ENCODE measurements at regions not wholly inside any gene's neighbourhood (a gene's known extent, or its start where the extent isn't known, plus 50 kb on each side); places are given as distances from the start of the nearest gene placed in this dataset.

DNA sequence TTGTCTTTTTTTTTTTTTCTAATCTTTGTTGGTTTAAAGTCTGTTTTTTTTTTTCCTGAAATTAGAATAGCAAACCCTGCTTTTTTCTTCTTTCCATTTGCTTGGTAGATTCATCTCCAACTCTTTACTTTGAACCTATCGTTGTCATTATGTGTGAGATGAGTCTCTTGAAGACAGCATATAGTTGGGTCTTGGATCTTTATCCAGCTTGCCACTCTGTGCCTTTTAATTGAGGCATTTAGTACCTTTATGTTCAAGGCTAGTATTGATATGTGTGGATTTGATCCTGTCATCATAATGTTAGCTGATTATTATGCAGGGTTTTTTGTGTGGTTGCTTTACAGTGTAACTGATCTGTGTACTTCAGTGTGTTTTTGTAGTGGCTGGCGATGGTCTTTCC is 383.8 kb downstream of the MAN2A1 start:
- DNase-seq = no peak

DNA sequence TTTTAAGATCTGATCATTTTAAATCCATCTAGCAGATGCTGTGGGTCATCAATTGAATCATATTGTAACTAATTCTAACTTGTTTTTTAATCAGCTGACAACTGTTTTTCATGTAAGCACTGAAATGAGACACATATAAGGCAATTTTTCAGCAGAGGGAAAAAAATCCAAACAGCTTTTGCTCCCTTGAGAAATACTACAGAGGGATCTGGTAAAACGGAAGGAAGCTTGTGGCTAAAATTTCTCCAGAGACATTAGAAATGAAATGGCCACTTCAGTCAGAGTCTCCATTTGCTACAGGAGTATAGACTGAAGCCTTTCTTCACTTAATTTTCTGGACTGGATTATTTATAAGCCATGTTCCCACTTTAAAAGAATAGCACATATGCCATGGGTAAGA is 385.9 kb downstream of the MAN2A1 start:
- no peak for DNase-seq

DNA sequence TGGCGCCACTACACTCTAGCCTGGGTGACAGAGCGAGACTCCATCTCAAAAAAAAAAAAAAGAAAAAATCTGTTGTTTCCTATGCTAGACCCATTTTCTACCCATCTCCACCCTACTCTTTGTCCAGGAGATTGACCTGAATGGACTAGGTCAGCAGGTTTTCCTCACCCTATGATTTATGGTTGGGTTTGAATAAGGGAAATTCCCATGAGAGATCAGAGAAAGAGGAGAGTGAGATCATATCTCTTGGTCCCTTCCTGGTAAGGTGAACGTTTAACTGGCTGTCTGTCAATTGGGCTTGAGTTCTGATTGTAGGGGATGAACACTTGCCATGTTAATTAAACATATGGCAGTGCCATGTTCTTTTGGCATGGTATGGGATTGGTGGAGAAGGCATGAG is 387.4 kb downstream of the MAN2A1 start:
- DNase-seq = no peak

DNA sequence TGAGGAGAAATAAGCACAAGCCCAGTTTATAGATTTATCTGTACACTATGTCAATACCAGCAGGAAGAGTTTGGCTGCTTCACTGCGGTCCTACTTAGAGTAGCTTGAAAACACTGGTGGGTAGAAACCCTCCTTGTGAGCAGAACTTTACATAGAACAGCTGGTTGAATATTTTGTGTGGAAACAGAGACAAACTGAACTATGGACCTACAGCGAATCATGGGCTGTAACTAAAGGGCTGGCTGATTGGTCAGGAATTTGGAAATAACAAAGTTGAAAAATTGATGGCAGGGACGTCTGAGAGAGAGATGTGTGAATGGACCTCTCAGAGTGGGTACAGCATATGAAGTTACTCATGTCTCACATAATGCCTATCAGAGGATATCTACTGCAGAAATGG is 392.5 kb downstream of the MAN2A1 start:
- DNase-seq = no peak

DNA sequence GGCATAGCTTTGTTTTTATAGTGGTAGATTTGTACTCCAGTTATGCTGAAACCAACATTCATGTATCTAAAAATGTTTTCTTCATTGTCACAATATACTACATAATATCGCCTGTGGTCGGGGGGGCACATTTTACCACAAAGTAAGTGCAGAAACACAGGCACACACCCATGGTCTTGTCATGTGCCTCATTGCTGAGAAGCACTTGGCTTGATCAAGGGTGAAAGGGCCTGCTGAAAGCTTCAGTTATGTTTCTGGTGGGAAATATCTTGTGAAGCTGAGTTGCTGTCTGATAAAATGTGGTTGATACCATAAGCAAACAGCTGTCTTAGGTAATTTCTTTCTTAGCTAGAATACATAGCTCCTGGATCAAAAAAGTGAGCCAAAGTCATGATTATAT is 393.1 kb downstream of the MAN2A1 start:
- DNase-seq = no peak

DNA sequence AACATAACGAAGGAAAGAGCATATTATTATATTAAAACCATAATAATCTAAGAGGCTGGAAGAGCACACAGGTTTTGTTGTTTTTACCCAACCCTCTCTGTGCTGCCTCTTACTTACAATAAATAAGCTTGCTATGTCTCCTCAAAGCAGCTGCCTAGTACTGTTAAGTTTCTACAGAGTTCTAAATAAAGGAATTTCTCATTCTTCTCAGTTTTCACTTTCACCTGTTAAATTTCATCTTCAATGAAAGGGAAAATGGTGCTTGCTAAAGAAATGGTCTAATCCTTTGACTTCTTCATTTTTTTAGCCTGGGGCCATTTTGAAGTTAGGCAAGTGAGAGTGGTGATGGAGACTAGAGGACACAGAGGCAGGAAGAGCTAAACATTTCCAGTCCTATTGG is 396.1 kb downstream of the MAN2A1 start:
- DNase-seq = no peak

DNA sequence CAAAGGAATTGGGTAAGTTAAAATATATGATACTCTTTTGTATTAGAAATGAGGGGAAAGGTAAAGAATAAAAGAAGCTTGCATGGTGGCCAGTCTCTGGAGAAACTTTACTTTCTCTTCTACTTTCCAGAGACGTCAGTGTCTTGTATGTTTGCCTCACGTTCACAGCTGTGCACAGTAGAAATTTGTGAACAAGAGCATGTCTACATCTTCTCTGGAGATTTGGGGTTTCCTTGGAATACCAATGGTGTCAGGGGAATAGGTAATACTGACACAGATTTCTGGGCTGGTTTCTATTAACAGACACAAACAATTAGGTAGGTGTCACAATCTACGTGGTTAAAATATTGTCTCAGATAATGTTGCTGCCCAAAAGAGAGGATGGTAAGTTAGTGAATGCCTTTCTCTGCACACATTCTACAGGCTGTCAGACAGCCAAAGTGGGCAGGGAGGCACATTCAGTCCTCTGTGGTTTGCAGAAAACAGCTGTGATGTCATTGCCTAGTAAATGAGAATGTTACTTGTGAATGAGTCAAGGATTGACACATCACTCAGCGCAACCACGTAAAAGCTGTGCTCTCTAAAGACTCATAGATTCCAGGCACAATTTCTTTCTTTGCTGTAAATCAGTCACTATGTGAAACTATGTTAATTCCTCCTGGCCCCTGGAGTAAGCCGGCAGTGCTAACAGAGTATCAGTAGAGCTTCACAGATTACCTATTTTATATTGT is 397.1 kb downstream of the MAN2A1 start:
- no peak for DNase-seq

DNA sequence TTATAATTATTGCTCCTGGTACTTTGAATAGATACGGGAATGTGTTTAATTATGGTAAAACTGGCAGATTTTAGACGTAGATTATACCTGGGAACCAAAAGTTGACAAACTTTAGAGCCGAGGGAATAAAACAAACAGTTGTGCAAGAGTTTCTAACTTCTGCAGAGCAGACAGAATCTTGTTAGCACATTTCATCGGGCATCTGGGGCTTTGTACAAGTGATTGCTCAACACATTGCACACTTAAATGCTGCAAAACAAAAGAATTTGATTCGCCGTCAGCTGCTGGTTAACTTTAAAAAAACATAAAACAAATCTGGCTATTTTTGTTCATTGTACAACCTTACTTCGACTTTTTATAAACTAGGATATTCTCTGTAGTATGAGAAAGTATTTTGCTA is 398.1 kb downstream of the MAN2A1 start:
- DNase-seq = peak; percentile 28 to 38

DNA sequence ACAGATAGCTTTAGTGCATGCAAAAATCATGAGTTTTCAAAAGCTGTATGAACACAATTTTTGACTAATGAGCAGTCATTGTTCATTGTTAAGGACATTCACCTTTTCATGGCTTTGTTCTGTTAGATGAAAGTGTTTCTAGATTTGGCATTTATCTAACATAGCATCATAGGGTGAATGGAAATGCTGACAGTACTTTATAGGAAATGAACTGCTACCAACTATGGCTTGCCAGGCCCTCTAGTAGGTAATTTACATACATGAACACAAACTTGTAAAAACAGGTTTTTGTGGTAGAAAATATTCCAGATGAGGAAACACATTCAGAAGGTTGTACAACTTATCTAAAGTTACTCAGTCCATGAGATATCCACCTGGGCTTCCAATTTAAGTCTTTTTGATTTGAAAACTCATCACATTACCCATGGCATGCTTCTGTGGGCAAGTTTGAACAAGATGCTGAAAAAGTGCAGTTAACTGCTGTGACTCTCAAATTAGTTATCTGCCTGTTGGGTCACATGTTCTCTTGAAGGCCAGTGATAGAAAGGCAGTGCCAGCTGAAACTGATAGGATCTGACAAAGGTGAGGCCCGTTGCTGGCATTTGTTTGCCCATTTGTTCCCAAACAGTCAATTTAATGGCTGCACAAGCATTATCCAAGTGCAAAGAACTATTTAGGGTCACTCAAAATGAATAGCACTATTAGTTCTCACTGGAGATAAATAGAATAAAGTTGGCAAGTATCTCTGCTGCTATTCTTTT is 399.1 kb downstream of the MAN2A1 start:
- DNase-seq = no peak

DNA sequence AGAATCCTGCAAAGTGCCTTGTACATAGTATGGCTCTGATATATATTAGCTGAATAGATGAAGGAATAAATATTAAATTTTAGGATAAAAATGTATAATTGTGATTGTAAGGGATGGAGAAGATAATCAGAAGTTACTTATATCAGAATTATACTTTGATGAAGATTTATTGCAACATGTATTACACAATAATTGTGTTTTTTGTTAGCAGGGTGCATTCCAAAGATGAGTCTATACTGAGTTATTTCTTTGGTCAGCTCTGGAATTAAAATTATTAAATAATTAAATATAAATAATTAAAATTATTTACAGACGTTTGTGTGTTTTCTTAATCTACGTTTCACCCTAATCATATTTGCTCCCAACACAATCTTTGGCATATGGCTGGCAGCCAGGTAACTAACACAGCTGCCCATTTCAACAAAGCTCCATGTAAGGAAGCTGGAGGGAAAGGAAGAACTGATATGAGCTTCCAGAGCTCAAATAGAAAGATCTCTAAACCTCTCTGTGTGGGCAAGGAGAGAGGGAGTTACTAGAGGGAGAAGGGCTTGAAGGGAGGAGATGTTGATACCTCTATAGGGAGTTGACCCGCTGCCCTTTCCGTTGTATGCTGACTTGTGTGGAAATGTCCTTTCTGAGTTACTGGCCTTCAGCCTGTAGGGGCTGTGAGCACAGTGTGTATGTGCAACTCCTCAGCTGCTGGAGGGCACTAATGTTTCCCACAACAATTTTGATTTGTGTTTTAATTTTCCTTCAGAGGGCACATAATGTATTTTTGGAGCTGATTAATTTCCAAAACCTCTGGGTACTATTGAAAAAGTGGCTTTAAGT is 403.4 kb downstream of the MAN2A1 start:
- no peak for DNase-seq

DNA sequence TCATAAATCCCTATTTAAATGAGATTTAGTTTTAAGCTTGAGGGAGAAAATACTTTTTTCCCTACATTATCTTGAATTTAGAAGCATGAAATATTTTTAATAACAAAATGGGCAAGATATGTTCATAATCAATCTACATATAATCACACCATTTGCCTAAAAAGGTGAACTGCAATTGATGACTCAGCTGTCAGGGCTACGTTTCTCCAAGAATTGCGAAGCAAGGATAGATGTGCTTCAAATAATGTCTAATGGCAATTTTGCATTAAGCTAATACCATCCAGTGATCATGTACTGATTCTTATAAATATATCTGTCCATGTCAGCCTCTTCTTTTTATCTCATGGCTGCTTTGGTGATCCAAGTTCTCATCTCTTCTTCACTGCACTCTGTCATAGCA is 404.4 kb downstream of the MAN2A1 start:
- DNase-seq = no peak

DNA sequence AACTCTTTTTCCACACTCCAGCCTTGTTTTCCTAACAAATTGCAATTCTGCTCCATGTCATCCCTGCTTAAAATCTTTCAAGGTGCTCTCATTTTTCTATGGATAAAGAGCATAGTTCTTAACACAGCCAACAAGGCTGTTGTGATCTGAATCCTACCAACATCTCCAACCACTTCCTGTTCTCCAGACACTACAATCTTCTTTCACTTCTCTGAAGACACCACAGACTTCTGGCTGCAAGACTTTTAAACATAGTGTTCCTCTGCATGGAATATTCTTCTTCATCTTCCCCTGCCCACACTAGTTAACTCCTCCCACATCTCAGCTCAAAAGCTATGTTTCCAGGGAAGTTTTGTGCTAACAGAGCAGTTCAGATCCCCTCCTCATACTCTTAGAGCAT is 404.8 kb downstream of the MAN2A1 start:
- DNase-seq = no peak

DNA sequence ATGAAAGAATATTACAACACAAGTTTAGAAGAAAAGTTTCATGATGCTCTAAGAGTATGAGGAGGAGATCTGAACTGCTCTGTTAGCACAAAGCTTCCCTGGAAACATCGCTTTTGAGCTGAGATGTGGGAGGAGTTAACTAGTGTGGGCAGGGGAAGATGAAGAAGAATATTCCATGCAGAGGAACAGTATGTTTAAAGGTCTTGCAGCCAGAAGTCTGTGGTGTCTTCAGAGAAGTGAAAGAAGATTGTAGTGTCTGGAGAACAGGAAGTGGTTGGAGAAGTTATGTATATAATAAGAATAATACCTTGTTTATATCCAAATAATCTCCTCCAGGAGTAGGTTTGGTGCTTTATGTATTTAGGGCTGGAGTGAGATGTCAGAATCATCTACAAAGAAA is 406.7 kb downstream of the MAN2A1 start:
- no peak for DNase-seq

DNA sequence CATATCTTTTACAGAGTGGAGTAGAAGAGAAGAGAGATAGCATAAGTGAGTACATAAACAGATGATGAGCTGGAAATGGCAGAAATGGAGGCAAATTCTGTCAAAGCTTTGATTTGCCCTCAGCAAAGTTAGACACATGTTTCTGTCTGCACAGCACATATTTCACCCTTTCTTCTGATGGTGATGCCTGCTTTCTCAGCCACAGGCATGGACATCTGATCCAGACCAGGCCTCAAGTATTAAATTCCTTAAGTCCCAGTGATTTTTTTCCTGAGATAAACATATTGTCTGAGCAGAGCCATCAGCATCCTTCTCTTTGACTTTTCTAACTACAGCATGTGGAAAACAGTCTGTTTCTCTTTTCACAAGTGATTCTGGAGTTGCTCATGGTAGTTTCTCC is 409.8 kb downstream of the MAN2A1 start:
- DNase-seq = no peak

DNA sequence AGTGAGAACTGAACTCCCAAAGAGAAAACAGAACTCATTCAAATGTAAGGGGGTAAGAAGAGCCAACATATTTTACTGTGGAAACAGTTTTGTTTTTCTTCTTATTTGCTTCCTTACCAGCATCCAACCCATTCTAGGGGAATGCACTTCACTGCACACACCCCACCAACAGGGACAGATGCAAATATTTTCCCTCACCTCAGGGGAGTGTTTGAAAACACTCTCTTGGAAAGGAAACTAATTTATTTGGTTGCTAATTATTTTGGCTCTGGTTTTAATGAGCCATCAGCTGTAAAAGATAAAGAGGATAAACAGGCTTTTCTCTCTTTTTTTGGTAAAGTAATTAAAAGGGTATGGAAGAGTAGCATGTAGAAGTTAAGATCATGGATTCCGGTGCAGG is 413.4 kb downstream of the MAN2A1 start:
- no peak for DNase-seq

DNA sequence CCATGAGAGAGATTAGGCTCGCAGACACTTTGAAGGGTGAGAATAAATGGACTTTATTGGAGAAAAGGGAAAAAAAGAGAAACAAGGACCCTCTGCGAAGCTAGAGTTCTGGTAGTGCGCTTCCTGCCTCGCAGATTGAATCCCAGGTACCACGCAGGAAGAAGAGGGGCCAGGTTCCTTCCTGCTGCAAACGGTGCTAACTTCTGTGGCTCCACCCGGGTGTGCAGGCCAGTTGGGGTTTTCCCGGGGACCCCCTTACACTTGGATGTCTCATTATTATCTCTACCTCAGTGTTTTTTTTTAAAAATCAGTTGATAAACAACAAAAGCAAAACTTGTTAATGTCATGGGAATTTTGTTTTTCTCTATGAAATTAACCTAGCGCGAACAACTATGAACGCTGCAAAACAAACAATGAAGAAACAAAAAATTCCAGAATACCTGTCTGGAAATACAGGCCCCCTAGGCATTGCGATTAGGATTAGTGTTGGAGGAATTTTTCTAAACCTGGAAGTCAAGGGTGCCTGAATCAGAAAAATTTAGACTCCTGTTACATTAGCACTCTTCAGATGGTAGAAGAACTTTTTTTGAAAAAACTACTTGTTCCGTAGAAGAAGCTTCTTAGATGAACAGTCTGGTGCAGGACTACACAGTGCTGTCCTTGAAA is 414.5 kb downstream of the MAN2A1 start:
- DNase-seq = no peak

DNA sequence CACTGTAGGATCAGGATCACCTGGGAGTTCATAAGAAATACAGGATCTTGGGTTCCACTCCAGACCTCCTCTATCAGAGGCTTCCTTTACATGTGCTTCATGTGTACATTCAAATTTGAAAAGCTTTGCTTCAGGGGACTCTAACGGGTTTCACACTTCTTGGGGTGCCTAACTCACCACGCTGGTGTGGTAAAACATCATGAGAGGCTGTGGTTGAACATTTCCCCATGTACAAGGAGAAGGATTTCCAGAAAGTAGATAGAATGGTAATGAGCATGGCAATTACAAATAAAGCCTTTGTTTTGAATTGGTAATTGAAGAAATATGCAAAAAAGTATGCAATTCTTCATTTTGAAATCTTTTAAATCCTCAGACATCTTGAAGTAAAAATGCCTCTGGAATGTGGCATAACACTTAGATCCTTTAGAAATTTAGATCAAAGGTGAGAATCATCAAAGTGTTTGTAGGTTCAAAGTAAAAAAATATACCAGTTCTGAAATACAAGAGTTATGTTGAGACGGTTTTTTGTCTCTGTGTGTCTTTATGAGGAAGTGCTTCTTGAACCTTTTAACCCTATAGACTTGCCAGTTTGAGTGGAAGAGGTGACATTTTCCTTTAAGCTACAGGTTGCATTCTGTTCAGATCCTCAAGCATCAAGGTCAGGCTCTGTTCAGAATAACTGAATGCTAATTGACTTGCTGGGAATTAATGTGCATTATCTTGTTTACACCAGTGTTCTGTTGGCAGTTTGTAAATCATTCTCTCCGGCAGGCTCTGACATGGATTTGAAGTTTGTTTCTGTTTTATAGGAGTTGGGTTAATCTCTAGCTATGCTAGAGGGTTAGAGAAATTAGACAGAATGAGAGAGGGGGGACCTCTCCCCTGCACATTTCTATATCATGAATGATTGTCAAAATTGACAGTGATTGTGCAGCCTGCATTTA is 415.3 kb downstream of the MAN2A1 start:
- DNase-seq = no peak

DNA sequence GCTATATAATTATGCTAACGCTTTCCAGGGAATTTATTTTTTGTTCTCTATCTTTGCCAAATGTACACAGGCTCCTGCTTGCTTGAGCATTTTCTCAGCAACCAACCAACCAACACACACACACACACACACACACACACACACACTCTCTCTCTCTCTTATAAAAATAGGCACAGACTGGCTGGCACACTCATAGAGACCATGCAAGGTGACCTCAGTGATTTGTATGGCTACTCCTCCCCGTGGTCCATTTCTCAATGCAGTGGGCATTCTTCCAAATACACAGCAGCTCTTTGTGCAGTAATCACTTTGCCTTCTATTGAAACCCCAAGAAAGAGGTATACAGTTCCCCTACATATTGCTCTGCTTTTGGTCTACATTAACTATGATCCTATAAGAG is 416.0 kb downstream of the MAN2A1 start:
- no peak for DNase-seq

DNA sequence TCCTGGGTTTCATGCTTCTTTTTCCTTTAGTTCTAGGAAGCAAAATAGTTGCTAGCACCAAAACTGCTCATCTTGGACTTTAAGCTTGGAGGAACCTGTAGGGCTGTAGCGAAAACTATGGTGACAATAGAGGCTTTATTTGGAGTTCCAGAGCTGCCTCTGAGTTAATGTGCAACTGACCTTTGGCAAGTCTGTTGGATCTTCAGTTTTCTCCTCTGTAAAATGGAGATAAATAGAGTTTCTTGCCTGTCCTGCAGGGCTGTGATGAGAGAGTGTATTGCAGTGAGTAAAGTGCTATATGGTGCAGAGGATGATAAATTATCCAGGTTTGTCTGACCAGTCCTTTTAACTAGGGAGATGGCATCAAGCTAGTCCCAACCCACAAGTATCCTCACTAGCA is 417.0 kb downstream of the MAN2A1 start:
- DNase-seq = no peak

DNA sequence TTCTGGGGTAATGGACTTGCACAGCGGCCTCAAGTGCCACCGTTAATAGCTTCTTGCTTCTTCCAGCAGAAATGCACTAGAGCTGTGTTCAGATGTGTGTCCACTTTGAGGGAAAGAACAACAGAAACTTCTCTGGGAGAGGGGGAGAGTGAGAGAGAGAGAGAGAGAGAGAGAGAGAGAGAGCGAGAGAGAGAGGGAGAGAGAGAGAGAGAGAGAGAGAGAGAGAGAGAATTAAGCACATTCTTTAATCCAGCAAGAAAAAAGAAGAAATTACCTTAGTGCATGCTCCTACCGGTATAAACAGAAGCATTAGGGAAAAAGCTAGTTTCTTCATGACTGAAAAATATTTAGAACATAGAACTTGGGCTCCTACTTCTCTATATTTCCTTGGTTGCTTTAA is 418.8 kb downstream of the MAN2A1 start:
- no peak for DNase-seq

DNA sequence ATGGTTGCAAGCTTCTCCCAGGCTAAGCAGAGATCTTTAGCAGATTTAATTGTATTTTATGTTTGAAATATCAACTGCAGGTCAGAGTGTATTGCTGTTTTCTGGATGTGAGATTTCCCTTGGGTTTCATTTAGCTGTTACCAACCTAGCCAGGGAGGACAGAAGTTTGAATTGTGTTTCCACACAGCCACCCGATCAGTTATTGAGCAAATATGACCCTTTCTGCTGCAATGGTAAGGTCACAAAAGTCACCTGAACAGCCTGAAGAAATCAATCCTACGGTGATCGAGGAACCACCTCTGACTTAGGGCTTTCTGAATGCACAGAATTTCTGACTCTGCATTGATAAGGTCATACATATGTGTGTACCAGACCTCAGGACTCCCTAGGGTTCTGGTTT is 419.9 kb downstream of the MAN2A1 start:
- no peak for DNase-seq
